Sigmoid colon (tissue), 6 donors: ENCODE measurements at regions not wholly inside any gene's neighbourhood (a gene's known extent, or its start where the extent isn't known, plus 50 kb on each side); places are given as distances from the start of the nearest gene placed in this dataset.

Experiments used
- DNase-seq: peaks from one replicate; pipeline ENCODE4 v3.0.0-alpha.2; 2019
- H3K27ac ChIP-seq, 4 donors: fragments of 200-600 bp; sonication (generic); one replicate each; pipeline ENCODE4 v1.5.1; 2016 to 2019; ENCODE audit warnings: mild to moderate bottlenecking in 1 of 4
- H3K27me3 ChIP-seq, 3 donors: fragments of 200-600 bp; sonication (generic); one replicate each; pipeline ENCODE4 v1.5.1; 2019; ENCODE audit warnings: mild to moderate bottlenecking in 1 of 3
- H3K36me3 ChIP-seq, 4 donors: fragments of 200-600 bp; sonication (generic); one replicate each; pipeline ENCODE4 v1.5.1; 2016 to 2019
- H3K4me1 ChIP-seq, 4 donors: fragments of 200-600 bp; sonication (generic); one replicate each; pipeline ENCODE4 v1.5.1; 2017 to 2019
- H3K4me3 ChIP-seq, 4 donors: fragments of 200-600 bp; sonication (generic); one replicate each; pipeline ENCODE4 v1.5.1; 2017 to 2019; ENCODE audit warnings: mild to moderate bottlenecking in 2 of 4, moderate library complexity in 1 of 4
- H3K9me3 ChIP-seq, 4 donors: fragments of 200-600 bp in 3 of 4; sonication (generic) in 3 of 4; one replicate each; pipeline versions ENCODE4 v1.5.1 to v1.6.1; 2013 to 2019
- EP300 ChIP-seq, 4 donors: sonication (generic); formaldehyde crosslinking; IDR thresholded peaks; one replicate each; pipeline ENCODE4 v1.6.1; 2017; ENCODE audit warnings: antibody characterized with exemption in 4 of 4
- POLR2A ChIP-seq, 2 donors: fragments of 450-650 bp; IDR thresholded peaks; one replicate each; pipeline ENCODE4 v1.6.1; 2016; ENCODE audit warnings: antibody characterized with exemption in 2 of 2, mild to moderate bottlenecking in 2 of 2, moderate library complexity in 2 of 2
- POLR2AphosphoS5 ChIP-seq, 4 donors: sonication (generic); formaldehyde crosslinking; IDR thresholded peaks; one replicate each; pipeline ENCODE4 v1.6.1; 2017; ENCODE audit warnings: antibody characterized with exemption in 4 of 4
- WGBS, 2 donors: extraction: QIAGEN DNeasy Blood & Tissue Kit; methylation state at CpG; one replicate each; pipeline ENCODE4 v1.1.7; 2013; 5-methylcytosine and 5-hydroxymethylcytosine counted together
- intact Hi-C: fragments of 100-400 bp; cut with DNase I; formaldehyde crosslinking; loops from one replicate; pipeline ENCODE4 v1.15.1; 2023
- TF ChIP-seq, protein P1 (sequence below), 4 experiments: fragments of 450-650 bp in 3 of 4; fragments of 200-600 bp in 1 of 4; IDR thresholded peaks; one replicate each; pipeline ENCODE4 v1.5.1; 2016 to 2019; ENCODE audit warnings: antibody characterized with exemption in 4 of 4, mild to moderate bottlenecking in 3 of 4, moderate library complexity in 2 of 4
- donor health status: healthy with polysubstance abuse.
- donor health status: healthy.

DNA sequence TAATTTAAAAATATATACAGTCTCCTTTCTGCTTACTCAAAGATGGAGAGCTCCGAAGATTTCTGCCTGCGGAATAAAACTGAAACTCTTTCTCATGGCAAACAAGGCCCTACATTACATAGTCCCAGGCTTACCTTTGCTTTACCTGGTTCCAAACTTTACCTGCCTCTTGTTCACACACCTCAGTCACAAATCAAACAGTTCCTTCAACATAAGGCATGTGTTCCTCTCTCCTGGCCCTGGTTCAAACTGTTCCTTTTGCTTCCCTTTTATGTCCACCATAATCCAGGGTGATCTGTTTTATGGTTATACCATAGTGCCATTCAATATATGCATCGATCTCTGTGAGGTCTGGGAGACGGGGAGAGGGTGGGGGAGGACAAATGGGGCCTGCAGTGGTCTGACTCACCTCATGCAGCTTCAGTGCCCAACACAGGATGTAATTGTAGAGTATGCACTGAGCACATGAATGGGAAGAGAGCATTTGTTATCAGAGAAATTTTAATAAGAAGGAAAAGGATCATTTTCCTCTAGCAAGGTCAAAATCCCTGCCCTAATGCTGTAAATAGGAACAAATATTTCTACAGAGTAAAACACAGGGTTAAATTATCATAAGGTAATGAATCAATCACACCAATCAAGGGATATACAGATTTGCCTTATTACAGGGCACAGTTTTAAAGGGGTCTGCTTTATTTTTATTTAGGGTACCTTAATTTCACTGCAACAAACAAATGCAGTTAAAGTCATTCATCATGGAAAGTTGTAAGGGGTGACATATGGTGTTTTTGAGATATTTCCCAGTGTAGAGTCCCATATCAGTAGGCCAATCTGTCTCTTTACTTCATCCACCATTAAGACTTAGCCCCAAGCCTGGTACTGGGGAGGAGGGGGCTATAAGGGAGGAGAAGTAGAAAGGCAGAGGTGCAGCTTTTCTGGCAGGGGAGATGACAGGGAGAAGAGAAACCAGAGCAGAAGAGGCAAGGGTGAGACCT lies 88.8 kb upstream of the PDE1C start:
- Histone ChIP-seq H3K27ac (no peak overlapping the region), H3K27me3 (no peaks in the 10 kb centered on the region), H3K4me3 (no peak overlapping the region), H3K9me3 (no peaks in the 10 kb centered on the region), H3K4me1 (peaks cover 0 to 23% (median 10%) of the 10 kb centered on the region in 4 donors), H3K36me3 (no peaks in the 10 kb centered on the region)
- TF ChIP-seq, protein P1, sequence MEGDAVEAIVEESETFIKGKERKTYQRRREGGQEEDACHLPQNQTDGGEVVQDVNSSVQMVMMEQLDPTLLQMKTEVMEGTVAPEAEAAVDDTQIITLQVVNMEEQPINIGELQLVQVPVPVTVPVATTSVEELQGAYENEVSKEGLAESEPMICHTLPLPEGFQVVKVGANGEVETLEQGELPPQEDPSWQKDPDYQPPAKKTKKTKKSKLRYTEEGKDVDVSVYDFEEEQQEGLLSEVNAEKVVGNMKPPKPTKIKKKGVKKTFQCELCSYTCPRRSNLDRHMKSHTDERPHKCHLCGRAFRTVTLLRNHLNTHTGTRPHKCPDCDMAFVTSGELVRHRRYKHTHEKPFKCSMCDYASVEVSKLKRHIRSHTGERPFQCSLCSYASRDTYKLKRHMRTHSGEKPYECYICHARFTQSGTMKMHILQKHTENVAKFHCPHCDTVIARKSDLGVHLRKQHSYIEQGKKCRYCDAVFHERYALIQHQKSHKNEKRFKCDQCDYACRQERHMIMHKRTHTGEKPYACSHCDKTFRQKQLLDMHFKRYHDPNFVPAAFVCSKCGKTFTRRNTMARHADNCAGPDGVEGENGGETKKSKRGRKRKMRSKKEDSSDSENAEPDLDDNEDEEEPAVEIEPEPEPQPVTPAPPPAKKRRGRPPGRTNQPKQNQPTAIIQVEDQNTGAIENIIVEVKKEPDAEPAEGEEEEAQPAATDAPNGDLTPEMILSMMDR (IDR thresholded peaks at IDR 0.05), result no peak
- TF ChIP-seq POLR2AphosphoS5 (IDR thresholded peaks at IDR 0.05) (no peak), EP300 (IDR thresholded peaks at IDR 0.05) (no peak), POLR2A (IDR thresholded peaks at IDR 0.05) (no peak)
- intact Hi-C loops, result no loop called here
- 24 to 73% methylated on average over 4 of the region's 4 CpGs for WGBS, 2 donors
- no peak for DNase-seq

DNA sequence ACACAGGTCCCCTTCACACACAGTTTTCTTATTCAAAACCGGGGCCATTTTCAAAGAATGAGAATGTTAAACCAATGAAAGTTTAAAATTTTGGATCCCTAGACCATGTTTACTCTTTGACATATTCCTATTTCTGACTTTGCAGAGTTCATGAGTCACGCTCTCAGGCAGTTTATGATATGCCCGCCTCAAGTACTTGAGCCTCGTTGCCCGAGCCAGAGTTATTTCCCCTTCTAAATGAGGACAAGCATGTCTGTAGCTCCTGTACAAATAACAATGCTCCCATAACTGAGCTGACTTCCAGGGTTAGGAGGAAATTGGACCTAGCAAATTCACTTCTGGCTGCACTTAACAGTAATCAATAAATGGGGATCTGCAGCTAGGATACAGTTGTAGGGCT lies 87.9 kb upstream of the PDE1C start:
- Histone ChIP-seq H3K27me3 (no peaks in the 10 kb centered on the region), H3K4me3 (no peak overlapping the region), H3K4me1 (peaks cover 0 to 14% (median 2%) of the 10 kb centered on the region in 4 donors), H3K36me3 (no peaks in the 10 kb centered on the region), H3K9me3 (no peaks in the 10 kb centered on the region), H3K27ac (no peak overlapping the region)
- TF ChIP-seq, protein P1 (IDR thresholded peaks at IDR 0.05), result no peak
- TF ChIP-seq POLR2A (IDR thresholded peaks at IDR 0.05) (no peak), EP300 (IDR thresholded peaks at IDR 0.05) (no peak), POLR2AphosphoS5 (IDR thresholded peaks at IDR 0.05) (no peak)
- intact Hi-C loops, result no loop called here
- 31 to 53% methylated on average over 5 of the region's 5 CpGs for WGBS, 2 donors
- no peak for DNase-seq

DNA sequence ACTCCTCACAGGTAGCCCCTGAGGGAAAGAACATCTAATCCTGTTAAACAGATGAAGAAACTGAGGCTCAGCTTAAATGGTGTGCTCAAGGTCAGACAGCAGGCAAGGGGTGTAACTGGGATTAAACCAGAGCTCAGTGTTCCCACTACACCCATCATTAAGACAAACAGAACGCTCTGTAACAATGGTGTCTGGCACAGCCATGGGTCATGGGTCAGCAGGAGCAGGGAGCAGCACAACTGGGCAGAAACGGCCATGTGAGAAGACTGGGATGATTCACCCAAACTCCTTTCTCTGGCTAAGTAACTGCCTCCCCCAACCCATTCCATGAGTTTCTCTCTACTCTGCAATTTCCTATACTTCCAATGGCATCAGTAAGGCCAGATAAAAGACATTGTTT lies 85.5 kb upstream of the PDE1C start:
- WGBS, 2 donors, result 67 to 77% methylated on average over 2 of the region's 2 CpGs
- intact Hi-C loops, result no loop called here
- H3K36me3 ChIP-seq, result no peaks in the 10 kb centered on the region
- no peaks in the 10 kb centered on the region for H3K9me3 ChIP-seq
- no peaks in the 10 kb centered on the region for H3K27me3 ChIP-seq
- no peak overlapping the region for H3K4me3 ChIP-seq
- no peak for TF ChIP-seq EP300 (IDR thresholded peaks at IDR 0.05)
- no peak for TF ChIP-seq POLR2AphosphoS5 (IDR thresholded peaks at IDR 0.05)
- no peak overlapping the region for H3K27ac ChIP-seq
- peaks cover 0 to 6% (median 0%) of the 10 kb centered on the region in 4 donors for H3K4me1 ChIP-seq
- DNase-seq, result no peak

DNA sequence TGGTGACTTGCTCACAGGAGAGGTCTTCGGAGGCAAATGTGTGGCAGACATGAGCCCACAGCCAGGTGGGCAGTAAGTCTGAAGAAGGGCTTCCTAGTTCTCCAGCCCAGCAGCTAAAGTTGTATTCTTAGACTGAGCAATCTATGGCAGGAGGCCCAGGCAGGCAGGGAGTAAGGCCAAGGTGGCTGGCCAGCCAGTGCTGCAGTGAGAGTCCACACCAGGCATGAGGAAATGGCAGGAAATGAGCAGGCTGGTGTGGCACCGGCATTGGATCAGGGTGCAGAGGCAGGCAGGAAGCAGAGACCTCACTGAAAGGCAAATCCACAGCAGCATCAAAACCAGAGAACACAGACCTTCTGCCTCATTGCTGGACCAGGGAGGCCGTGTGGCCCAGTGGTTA lies 84.6 kb upstream of the PDE1C start:
- H3K27me3 ChIP-seq, result no peaks in the 10 kb centered on the region
- H3K4me3 ChIP-seq, result no peak overlapping the region
- intact Hi-C loops, result no loop called here
- TF ChIP-seq EP300 (IDR thresholded peaks at IDR 0.05) (no peak), POLR2AphosphoS5 (IDR thresholded peaks at IDR 0.05) (no peak), POLR2A (IDR thresholded peaks at IDR 0.05) (no peak)
- TF ChIP-seq, protein P1 (IDR thresholded peaks at IDR 0.05), result no peak
- H3K9me3 ChIP-seq, result no peaks in the 10 kb centered on the region
- H3K27ac ChIP-seq, result no peak overlapping the region
- peaks cover 0 to 6% (median 0%) of the 10 kb centered on the region in 4 donors for H3K4me1 ChIP-seq
- WGBS, 2 donors, result 70 to 85% methylated on average over 3 of the region's 3 CpGs
- DNase-seq, result no peak
- no peaks in the 10 kb centered on the region for H3K36me3 ChIP-seq

DNA sequence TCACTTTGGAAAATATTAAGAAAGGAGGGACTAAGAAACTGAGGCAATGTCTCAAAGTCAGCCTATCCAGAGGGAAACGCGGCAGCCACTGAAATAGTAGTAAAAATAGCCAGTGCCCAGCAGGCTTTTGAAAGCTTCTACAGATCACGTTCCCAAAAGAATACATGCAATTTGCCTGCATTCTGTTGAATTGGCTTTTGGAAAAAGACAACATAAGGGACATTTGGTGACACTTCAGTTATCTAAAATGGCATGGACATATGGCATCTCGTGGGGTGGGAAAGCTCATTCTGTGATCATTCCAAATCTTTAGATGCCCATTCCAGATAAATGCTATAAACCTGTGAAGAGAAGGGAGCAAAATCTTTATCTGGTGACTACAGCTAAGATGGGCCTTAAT lies 82.8 kb upstream of the PDE1C start:
- Histone ChIP-seq H3K9me3 (no peaks in the 10 kb centered on the region), H3K27me3 (no peaks in the 10 kb centered on the region), H3K4me3 (no peak overlapping the region), H3K4me1 (peaks cover 0 to 6% (median 0%) of the 10 kb centered on the region in 4 donors), H3K36me3 (no peaks in the 10 kb centered on the region), H3K27ac (no peak overlapping the region)
- 92 to 94% methylated on average over 4 of the region's 4 CpGs for WGBS, 2 donors
- intact Hi-C loops, result no loop called here
- no peak for TF ChIP-seq EP300 (IDR thresholded peaks at IDR 0.05)
- no peak for TF ChIP-seq POLR2AphosphoS5 (IDR thresholded peaks at IDR 0.05)
- TF ChIP-seq POLR2A (IDR thresholded peaks at IDR 0.05), result no peak
- TF ChIP-seq, protein P1 (IDR thresholded peaks at IDR 0.05), result no peak
- no peak for DNase-seq
